ENCODE measurements at regions not wholly inside any gene's neighbourhood (a gene's known extent, or its start where the extent isn't known, plus 50 kb on each side); places are given as distances from the start of the nearest gene placed in this dataset.

- H3K27ac ChIP-seq (ENCODE audit: insufficient read depth, low read length), result no peak overlapping the region
- no peaks in the 10 kb centered on the region for H3K9me1 ChIP-seq (ENCODE audit: insufficient read depth, low read length)
- no peak overlapping the region for H2BK20ac ChIP-seq (ENCODE audit: low read depth, low read length)
- no peak overlapping the region for H3K4me3 ChIP-seq (ENCODE audit: insufficient read depth, low read depth, low read length)
- POLR2A ChIA-PET (ENCODE audit: unreplicated experiment), result no interaction called here
- H3K36me3 ChIP-seq (ENCODE audit: control insufficient read depth, insufficient read depth, low read length), result no peaks in the 10 kb centered on the region
- no peak overlapping the region for H3K9ac ChIP-seq (ENCODE audit: low read depth, low read length)
- no peak for ATAC-seq (ENCODE audit: low read depth)
- no peak overlapping the region for H3K56ac ChIP-seq (ENCODE audit: extremely low read depth, insufficient read depth, low read length)
- H3K79me1 ChIP-seq (ENCODE audit: low read depth in 1 of 2, low read length in 2 of 2), result no peaks in the 10 kb centered on the region
- no peak overlapping the region for H3K4me2 ChIP-seq (ENCODE audit: low read depth, low read length)
- CTCF ChIA-PET, result no interaction called here
- H3K18ac ChIP-seq (ENCODE audit: low read depth, low read length), result no peak overlapping the region
- no peak overlapping the region for H2BK120ac ChIP-seq (ENCODE audit: low read depth, low read length)
- H2AFZ ChIP-seq (replicated peaks; ENCODE audit: low read length, poor library complexity), result no peak overlapping the region
- H3K23ac ChIP-seq (ENCODE audit: low read depth, low read length), result no peak overlapping the region
- H4K91ac ChIP-seq (ENCODE audit: insufficient read depth, low read depth, low read length), result no peak overlapping the region
- no peak overlapping the region for H2BK15ac ChIP-seq (ENCODE audit: low read depth, low read length)
- no peak overlapping the region for H2BK5ac ChIP-seq (ENCODE audit: low read depth, low read length, poor library complexity, severe bottlenecking)
- no peaks in the 10 kb centered on the region for H3K9me3 ChIP-seq (ENCODE audit: control insufficient read depth, insufficient read depth, low read length)
- dilution Hi-C loops (cut with HindIII; ENCODE audit: low sequenced_read_pairs, unreplicated experiment), result no loop called here
- DNase-seq, result no peak
- H4K8ac ChIP-seq (ENCODE audit: low read depth in 2 of 2, low read length in 2 of 2), result no peak overlapping the region
- no peak overlapping the region for H2AK9ac ChIP-seq (replicated peaks; ENCODE audit: low read depth, low read length, poor library complexity)
- H3K4me1 ChIP-seq (ENCODE audit: control insufficient read depth, insufficient read depth, low read length), result no peaks in the 10 kb centered on the region
- intact Hi-C loops (cut with micrococcal nuclease), result no loop called here
- no peaks in the 10 kb centered on the region for H4K20me1 ChIP-seq (ENCODE audit: insufficient read depth, low read length)
- in situ Hi-C loops (cut with MboI; ENCODE audit: low sequenced_read_pairs), result loop anchor here (25.0 kb wide), 1 partner anchor 1276 kb away; no protein-coding TSS in a partner anchor
- no TSS peak for BruUV-seq (replicated peaks)
- H2AK5ac ChIP-seq (ENCODE audit: low read depth, low read length), result no peak overlapping the region
- no peak overlapping the region for H3K4ac ChIP-seq (ENCODE audit: low read depth, low read length)
- H3K14ac ChIP-seq (replicated peaks; ENCODE audit: low read depth, low read length), result no peak overlapping the region
- no peak overlapping the region for H4K5ac ChIP-seq (ENCODE audit: low read depth, low read length)
- TF ChIP-seq MAZ (IDR thresholded peaks at IDR 0.05; ENCODE audit: borderline replicate concordance, low read depth, low read length), result no peak
- H3K27me3 ChIP-seq (ENCODE audit: control insufficient read depth, insufficient read depth, low read length), result peaks cover 1% of the 10 kb centered on the region; the same call in 1 of the 2 replicates
- no CpG with 5 or more reads among the region's 8 CpGs for WGBS, 2 experiments (ENCODE audit: extremely low coverage in 2 of 2, insufficient read length in 1 of 2)
Measured at GRCh38 chr6:18586133-18586532, 199.0 kb downstream of the RNF144B start.

Measured in IMR-90 (cell line).